A549 (cell line): ENCODE measurements at regions not wholly inside any gene's neighbourhood (a gene's known extent, or its start where the extent isn't known, plus 50 kb on each side); places are given as distances from the start of the nearest gene placed in this dataset.

Experiments used
- ATAC-seq, 2 experiments: fragments of 200-7000 bp in 1 of 2; fragments of >200 bp in 1 of 2; cut with Nextera tagmentation in 1 of 2; cut with Tn5 transposase in 1 of 2; 3 replicates each; pipeline versions ENCODE4 v1.8.0 to v1.9.1; 2018 to 2020; ENCODE audit warnings: mild to moderate bottlenecking in 1 of 2, moderate library complexity in 1 of 2
- CTCF ChIA-PET: fragments of 300-600 bp; sonication (Branson Sonifier 250); formaldehyde crosslinking; extraction: SDS; loops from one replicate; lab custom pipeline; 2021; ENCODE audit warnings: antibody characterized with exemption, inconsistent platforms; lab: Yijun Ruan, JAX
- POLR2A ChIA-PET: fragments of 350-600 bp; formaldehyde crosslinking; extraction: SDS; loops from one replicate; lab custom pipeline; 2021; ENCODE audit warnings: antibody characterized with exemption, inconsistent platforms; lab: Yijun Ruan, JAX
- DNase-seq, 2 experiments: peaks; one replicate each; pipeline versions ENCODE4 v3.0.0 to v3.0.0-alpha.2; 2011 to 2016; ENCODE audit warnings: low read depth in 1 of 2, low spot score in 1 of 2
- FAIRE-seq: peaks from 2 replicates; lab custom pipeline; 2011; peaks lifted over from hg19 to GRCh38; lab: Jason Lieb, UNC
- H3K27ac ChIP-seq, 2 experiments: fragments of >200 bp; sonication (Bioruptor Twin); formaldehyde crosslinking; 3 replicates each; pipeline ENCODE4 v1.5.1; 2016 to 2017
- H3K4me1 ChIP-seq: fragments of >200 bp; sonication (Bioruptor Twin); formaldehyde crosslinking; 3 replicates; pipeline ENCODE4 v1.6.1; 2016
- H3K4me2 ChIP-seq: fragments of >200 bp; sonication (Bioruptor Twin); formaldehyde crosslinking; 3 replicates; pipeline ENCODE4 v1.6.1; 2016
- H3K4me3 ChIP-seq: fragments of >200 bp; sonication (Bioruptor Twin); formaldehyde crosslinking; 3 replicates; pipeline ENCODE4 v1.5.1; 2016
- H3K9me3 ChIP-seq: fragments of >200 bp; sonication (Bioruptor Twin); formaldehyde crosslinking; 3 replicates; pipeline ENCODE4 v1.6.1; 2016
- CBX2 ChIP-seq: fragments of 200-600 bp; sonication (generic); IDR thresholded peaks from 2 replicates; pipeline ENCODE4 v1.6.1; 2016; ENCODE audit warnings: low read depth, mild to moderate bottlenecking, borderline replicate concordance
- CEBPB ChIP-seq, 2 experiments: fragments of >200 bp in 1 of 2; sonication (Bioruptor Twin) in 1 of 2; formaldehyde crosslinking in 1 of 2; IDR thresholded peaks; 2 replicates each; pipeline ENCODE4 v1.6.1; 2012 to 2016
- CHD2 ChIP-seq: fragments of 150-350 bp; IDR thresholded peaks from 2 replicates; pipeline ENCODE4 v1.6.1; 2014; ENCODE audit warnings: low read length; ENCODE audit not compliant: partially characterized antibody
- CHD4 ChIP-seq: fragments of 200-600 bp; sonication (generic); IDR thresholded peaks from 2 replicates; pipeline ENCODE4 v1.6.1; 2016; ENCODE audit warnings: antibody characterized with exemption, mild to moderate bottlenecking, borderline replicate concordance
- EHMT2 ChIP-seq: fragments of 200-600 bp; sonication (generic); IDR thresholded peaks from 2 replicates; pipeline ENCODE4 v1.6.1; 2016; ENCODE audit warnings: antibody characterized with exemption, low read depth, mild to moderate bottlenecking, moderate library complexity
- FOSL2 ChIP-seq, 2 experiments: fragments of 450-650 bp in 1 of 2; fragments of >200 bp in 1 of 2; sonication (Bioruptor Twin) in 1 of 2; formaldehyde crosslinking; IDR thresholded peaks; 2 replicates each; pipeline versions ENCODE4 v1.5.0 to v1.6.1; 2016 to 2020; ENCODE audit warnings: mild to moderate bottlenecking in 1 of 2, moderate library complexity in 1 of 2
- JUN ChIP-seq, 2 experiments: fragments of >200 bp; sonication (Bioruptor Twin); formaldehyde crosslinking; IDR thresholded peaks; 2 replicates in 1 of 2; 3 replicates in 1 of 2; pipeline ENCODE4 v1.6.1; 2016 to 2017
- MYC ChIP-seq: IDR thresholded peaks from 2 replicates; pipeline ENCODE4 v1.6.1; 2012; ENCODE audit warnings: mild to moderate bottlenecking, inconsistent platforms, low read length, improper control_type of control experiment, borderline replicate concordance
- NPAS2 ChIP-seq: fragments of 250-450 bp; sonication (Bioruptor Pico); IDR thresholded peaks from 2 replicates; pipeline ENCODE4 v1.8.0; 2022; ENCODE audit warnings: mild to moderate bottlenecking, moderate library complexity, borderline replicate concordance
- POLR2A ChIP-seq: IDR thresholded peaks from 2 replicates; pipeline ENCODE4 v1.6.1; 2012; ENCODE audit warnings: mild to moderate bottlenecking, low read length
- RCOR1 ChIP-seq: fragments of 150-350 bp; IDR thresholded peaks from 2 replicates; pipeline ENCODE4 v1.6.1; 2014; ENCODE audit warnings: antibody characterized with exemption, low read length, low read depth
- RNF2 ChIP-seq: fragments of 200-600 bp; sonication (generic); IDR thresholded peaks from 2 replicates; pipeline ENCODE4 v1.6.1; 2016; ENCODE audit warnings: low read depth, mild to moderate bottlenecking, antibody characterized with exemption, moderate library complexity, borderline replicate concordance
- ZFP36 ChIP-seq: fragments of 450-650 bp; IDR thresholded peaks from 2 replicates; pipeline ENCODE4 v1.6.1; 2014; ENCODE audit warnings: borderline replicate concordance; ENCODE audit not compliant: partially characterized antibody
- ZSCAN20 ChIP-seq: fragments of 250-450 bp; sonication (Bioruptor Pico); IDR thresholded peaks from 2 replicates; pipeline ENCODE4 v1.8.0; 2022; ENCODE audit warnings: mild to moderate bottlenecking, moderate library complexity
- WGBS: methylation state at CpG from one replicate; pipeline ENCODE4 v1.1.6; 2017; ENCODE audit errors: missing lambda C conversion rate; 5-methylcytosine and 5-hydroxymethylcytosine counted together
- TF ChIP-seq, protein P1 (sequence below): fragments of >200 bp; sonication (Bioruptor Twin); formaldehyde crosslinking; IDR thresholded peaks from 3 replicates; pipeline ENCODE4 v1.5.1; 2016
- TF ChIP-seq, protein P2 (sequence below): fragments of 150-350 bp; IDR thresholded peaks from 2 replicates; pipeline ENCODE4 v1.6.1; 2014; ENCODE audit warnings: low read depth, mild to moderate bottlenecking, low read length
- TF ChIP-seq, protein P3 (sequence below): IDR thresholded peaks from 2 replicates; pipeline ENCODE4 v1.6.1; 2012
- TF ChIP-seq, protein P4 (sequence below): IDR thresholded peaks from 2 replicates; pipeline ENCODE4 v1.6.1; 2012
- TF ChIP-seq, protein P5 (sequence below): fragments of >200 bp; sonication (Bioruptor Twin); formaldehyde crosslinking; IDR thresholded peaks from 3 replicates; pipeline ENCODE4 v1.6.1; 2016

DNA sequence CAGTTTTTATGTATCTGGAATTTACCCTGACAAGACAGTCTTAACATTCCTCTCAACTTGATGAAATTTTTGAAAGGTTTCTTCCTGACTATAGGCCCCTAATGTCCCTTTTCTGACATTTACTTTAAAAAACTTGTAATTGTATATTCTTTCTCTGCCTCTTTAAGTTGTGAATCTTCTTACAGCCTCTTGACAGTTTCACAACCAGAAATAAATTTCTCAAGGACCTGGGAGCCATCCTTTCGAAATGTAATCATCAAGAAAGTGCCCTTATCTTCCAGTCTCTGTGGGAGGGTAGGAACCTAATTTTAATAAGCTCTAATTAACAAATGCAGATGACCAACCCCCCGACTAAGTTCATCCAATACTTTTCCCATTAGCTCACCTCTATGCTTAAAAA, 403.6 kb upstream of the GJE1 start:
- WGBS: 63% methylated on average over 2 of the region's 2 CpGs
- FAIRE-seq: no peak
- ChIA-PET CTCF (no interaction called here), POLR2A (no interaction called here)
- H3K4me3 ChIP-seq: no peak overlapping the region
- no peak for ATAC-seq
- H3K4me2 ChIP-seq: no peak overlapping the region; the same call in 2 of the 3 replicates
- TF ChIP-seq EHMT2: no peak
- TF ChIP-seq, all 56 proteins: peak for 0
- no peaks in the 10 kb centered on the region for H3K9me3 ChIP-seq
- H3K27ac ChIP-seq: no peak overlapping the region
- H3K4me1 ChIP-seq: no peaks in the 10 kb centered on the region
- DNase-seq: no peak

DNA sequence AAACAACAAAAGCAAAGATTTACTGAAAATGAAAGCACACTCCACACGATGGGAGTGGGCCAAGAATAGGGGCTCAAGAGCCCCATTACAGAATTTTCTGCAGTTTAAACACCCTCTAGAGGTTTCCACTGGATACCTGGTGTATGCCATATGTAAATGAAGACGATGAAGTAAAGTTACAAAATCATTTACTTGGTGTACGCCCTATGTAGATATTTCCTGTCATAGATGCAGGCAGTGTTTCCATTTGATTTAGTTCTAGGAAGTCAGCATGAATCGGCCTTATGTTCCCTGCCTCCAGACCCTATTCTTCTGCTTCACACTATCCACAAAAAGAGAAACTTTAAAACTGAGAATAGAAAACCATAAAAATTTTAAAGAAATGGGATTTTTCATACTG, 404.4 kb upstream of the GJE1 start:
- 12% methylated on average over 4 of the region's 4 CpGs for WGBS
- Histone ChIP-seq H3K27ac (peak overlapping the region in 1 of 2 experiments; percentile 31; a peak in 1 of 6 replicates), H3K4me2 (peak overlapping the region; percentile 78), H3K9me3 (no peaks in the 10 kb centered on the region), H3K4me3 (no peak overlapping the region), H3K4me1 (no peaks in the 10 kb centered on the region)
- ChIA-PET POLR2A (no interaction called here), CTCF (no interaction called here)
- no peak for ATAC-seq
- DNase-seq: no peak
- no peak for TF ChIP-seq FOSL2 (IDR thresholded peaks at IDR 0.05)
- no peak for TF ChIP-seq FOSL2 (CRISPR knock-in tag; IDR thresholded peaks at IDR 0.05)
- no peak for TF ChIP-seq CBX2
- no peak for TF ChIP-seq CEBPB (IDR thresholded peaks at IDR 0.05)
- TF ChIP-seq, protein P1, sequence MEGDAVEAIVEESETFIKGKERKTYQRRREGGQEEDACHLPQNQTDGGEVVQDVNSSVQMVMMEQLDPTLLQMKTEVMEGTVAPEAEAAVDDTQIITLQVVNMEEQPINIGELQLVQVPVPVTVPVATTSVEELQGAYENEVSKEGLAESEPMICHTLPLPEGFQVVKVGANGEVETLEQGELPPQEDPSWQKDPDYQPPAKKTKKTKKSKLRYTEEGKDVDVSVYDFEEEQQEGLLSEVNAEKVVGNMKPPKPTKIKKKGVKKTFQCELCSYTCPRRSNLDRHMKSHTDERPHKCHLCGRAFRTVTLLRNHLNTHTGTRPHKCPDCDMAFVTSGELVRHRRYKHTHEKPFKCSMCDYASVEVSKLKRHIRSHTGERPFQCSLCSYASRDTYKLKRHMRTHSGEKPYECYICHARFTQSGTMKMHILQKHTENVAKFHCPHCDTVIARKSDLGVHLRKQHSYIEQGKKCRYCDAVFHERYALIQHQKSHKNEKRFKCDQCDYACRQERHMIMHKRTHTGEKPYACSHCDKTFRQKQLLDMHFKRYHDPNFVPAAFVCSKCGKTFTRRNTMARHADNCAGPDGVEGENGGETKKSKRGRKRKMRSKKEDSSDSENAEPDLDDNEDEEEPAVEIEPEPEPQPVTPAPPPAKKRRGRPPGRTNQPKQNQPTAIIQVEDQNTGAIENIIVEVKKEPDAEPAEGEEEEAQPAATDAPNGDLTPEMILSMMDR: no peak
- TF ChIP-seq CHD4: no peak
- no peak for TF ChIP-seq ZFP36
- TF ChIP-seq JUN (IDR thresholded peaks at IDR 0.05): no peak
- no peak for FAIRE-seq

DNA sequence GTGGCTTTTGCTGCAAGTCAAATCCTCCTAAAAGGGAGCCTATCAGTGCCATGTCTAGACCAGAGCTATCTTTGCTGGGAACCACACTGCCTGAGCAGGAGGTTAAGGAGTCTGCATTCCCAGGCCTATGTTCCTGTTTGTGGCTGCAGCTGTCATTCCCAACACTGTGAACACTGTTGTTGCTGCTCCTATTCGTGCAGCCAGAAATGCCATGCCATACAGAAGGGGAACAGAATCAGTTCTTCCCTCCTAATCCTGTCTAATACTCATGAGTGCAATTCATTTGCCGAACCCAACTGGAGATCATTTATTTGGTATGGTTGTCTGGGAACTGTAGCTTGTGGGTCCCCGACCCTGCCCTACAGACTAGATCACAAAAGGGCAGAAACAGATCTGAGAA, 406.5 kb upstream of the GJE1 start:
- FAIRE-seq: no peak
- TF ChIP-seq POLR2A (no peak), ZSCAN20 (CRISPR knock-in tag) (no peak)
- DNase-seq: no peak
- Histone ChIP-seq H3K4me3 (no peak overlapping the region), H3K4me1 (no peaks in the 10 kb centered on the region), H3K27ac (no peak overlapping the region), H3K9me3 (no peaks in the 10 kb centered on the region), H3K4me2 (no peak overlapping the region)
- WGBS: 56% methylated on average over 3 of the region's 3 CpGs
- ChIA-PET CTCF (no interaction called here), POLR2A (no interaction called here)
- no peak for ATAC-seq

DNA sequence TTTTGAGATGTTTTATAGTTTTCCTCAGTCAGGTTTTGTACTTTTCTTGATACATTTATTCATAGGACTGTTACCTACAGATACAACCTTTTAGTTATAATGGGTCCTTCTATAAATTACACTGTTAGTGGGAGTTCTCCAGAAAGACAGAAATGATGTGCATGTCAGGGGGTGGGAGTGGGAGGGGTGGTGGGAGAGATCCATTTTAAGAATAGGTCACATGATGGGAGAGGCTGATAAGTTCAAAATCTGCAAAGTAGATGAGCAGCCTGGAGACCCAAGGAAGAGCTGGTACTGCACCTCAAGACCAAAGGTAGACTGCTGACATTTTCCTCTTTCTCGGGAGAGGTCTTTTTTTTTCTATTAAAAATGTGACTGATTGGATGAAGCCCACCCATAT, 408.0 kb upstream of the GJE1 start:
- TF ChIP-seq, protein P2, sequence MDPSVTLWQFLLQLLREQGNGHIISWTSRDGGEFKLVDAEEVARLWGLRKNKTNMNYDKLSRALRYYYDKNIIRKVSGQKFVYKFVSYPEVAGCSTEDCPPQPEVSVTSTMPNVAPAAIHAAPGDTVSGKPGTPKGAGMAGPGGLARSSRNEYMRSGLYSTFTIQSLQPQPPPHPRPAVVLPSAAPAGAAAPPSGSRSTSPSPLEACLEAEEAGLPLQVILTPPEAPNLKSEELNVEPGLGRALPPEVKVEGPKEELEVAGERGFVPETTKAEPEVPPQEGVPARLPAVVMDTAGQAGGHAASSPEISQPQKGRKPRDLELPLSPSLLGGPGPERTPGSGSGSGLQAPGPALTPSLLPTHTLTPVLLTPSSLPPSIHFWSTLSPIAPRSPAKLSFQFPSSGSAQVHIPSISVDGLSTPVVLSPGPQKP: no peak
- TF ChIP-seq RNF2 (no peak), MYC (no peak), RCOR1 (no peak), CBX2 (no peak), NPAS2 (CRISPR knock-in tag) (no peak), CHD4 (no peak), CHD2 (no peak)
- TF ChIP-seq, protein P3, sequence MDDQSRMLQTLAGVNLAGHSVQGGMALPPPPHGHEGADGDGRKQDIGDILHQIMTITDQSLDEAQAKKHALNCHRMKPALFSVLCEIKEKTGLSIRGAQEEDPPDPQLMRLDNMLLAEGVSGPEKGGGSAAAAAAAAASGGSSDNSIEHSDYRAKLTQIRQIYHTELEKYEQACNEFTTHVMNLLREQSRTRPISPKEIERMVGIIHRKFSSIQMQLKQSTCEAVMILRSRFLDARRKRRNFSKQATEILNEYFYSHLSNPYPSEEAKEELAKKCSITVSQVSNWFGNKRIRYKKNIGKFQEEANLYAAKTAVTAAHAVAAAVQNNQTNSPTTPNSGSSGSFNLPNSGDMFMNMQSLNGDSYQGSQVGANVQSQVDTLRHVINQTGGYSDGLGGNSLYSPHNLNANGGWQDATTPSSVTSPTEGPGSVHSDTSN: no peak
- TF ChIP-seq, protein P4, sequence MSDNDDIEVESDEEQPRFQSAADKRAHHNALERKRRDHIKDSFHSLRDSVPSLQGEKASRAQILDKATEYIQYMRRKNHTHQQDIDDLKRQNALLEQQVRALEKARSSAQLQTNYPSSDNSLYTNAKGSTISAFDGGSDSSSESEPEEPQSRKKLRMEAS: no peak
- TF ChIP-seq, protein P5, sequence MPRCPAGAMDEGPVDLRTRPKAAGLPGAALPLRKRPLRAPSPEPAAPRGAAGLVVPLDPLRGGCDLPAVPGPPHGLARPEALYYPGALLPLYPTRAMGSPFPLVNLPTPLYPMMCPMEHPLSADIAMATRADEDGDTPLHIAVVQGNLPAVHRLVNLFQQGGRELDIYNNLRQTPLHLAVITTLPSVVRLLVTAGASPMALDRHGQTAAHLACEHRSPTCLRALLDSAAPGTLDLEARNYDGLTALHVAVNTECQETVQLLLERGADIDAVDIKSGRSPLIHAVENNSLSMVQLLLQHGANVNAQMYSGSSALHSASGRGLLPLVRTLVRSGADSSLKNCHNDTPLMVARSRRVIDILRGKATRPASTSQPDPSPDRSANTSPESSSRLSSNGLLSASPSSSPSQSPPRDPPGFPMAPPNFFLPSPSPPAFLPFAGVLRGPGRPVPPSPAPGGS: no peak
- CTCF ChIA-PET: no interaction called here
- no peak overlapping the region for H3K27ac ChIP-seq
- FAIRE-seq: no peak
- no peaks in the 10 kb centered on the region for H3K9me3 ChIP-seq
- no peak for DNase-seq
- no peak for ATAC-seq
- H3K4me2 ChIP-seq: no peak overlapping the region
- 77% methylated on average over 1 of the region's 1 CpG for WGBS
- POLR2A ChIA-PET: no interaction called here
- H3K4me1 ChIP-seq: no peaks in the 10 kb centered on the region
- no peak overlapping the region for H3K4me3 ChIP-seq
